Hepatocyte (in vitro differentiated cells): ENCODE measurements at regions not wholly inside any gene's neighbourhood (a gene's known extent, or its start where the extent isn't known, plus 50 kb on each side); places are given as distances from the start of the nearest gene placed in this dataset.

Experiments used
- DNase-seq: peaks from one replicate; pipeline ENCODE4 v3.0.0-alpha.2; 2016; ENCODE audit warnings: low spot score
- H2AFZ ChIP-seq: fragments of 200-600 bp; sonication (generic); 2 replicates; pipeline ENCODE4 v1.6.0; 2016; ENCODE audit warnings: antibody characterized with exemption, mild to moderate bottlenecking
- H3K27ac ChIP-seq: fragments of 200-600 bp; sonication (generic); 2 replicates; pipeline ENCODE4 v1.5.1; 2016; ENCODE audit warnings: mild to moderate bottlenecking
- H3K27me3 ChIP-seq: fragments of 200-600 bp; sonication (generic); 2 replicates; pipeline ENCODE4 v1.6.1; 2016
- H3K36me3 ChIP-seq: fragments of 200-600 bp; sonication (generic); replicated peaks from 2 replicates; pipeline ENCODE4 v1.5.1; 2016; ENCODE audit warnings: low read depth; ENCODE audit not compliant: insufficient read depth
- H3K4me1 ChIP-seq: fragments of 200-600 bp; sonication (generic); 2 replicates; pipeline ENCODE4 v1.5.1; 2016; ENCODE audit warnings: mild to moderate bottlenecking, moderate library complexity; ENCODE audit not compliant: insufficient read depth
- H3K4me2 ChIP-seq: fragments of 200-600 bp; sonication (generic); 2 replicates; pipeline ENCODE4 v1.6.0; 2016
- H3K4me3 ChIP-seq: fragments of 200-600 bp; sonication (generic); 2 replicates; pipeline ENCODE4 v1.5.1; 2016; ENCODE audit warnings: mild to moderate bottlenecking
- H3K79me2 ChIP-seq: fragments of 200-600 bp; sonication (generic); 2 replicates; pipeline ENCODE4 v1.6.0; 2017; ENCODE audit warnings: mild to moderate bottlenecking
- H3K9me2 ChIP-seq: fragments of 200-600 bp; sonication (generic); replicated peaks from 2 replicates; pipeline ENCODE4 v1.6.0; 2017; ENCODE audit warnings: mild to moderate bottlenecking; ENCODE audit not compliant: insufficient read depth
- H3K9me3 ChIP-seq: fragments of 200-600 bp; sonication (generic); 2 replicates; pipeline ENCODE4 v1.5.1; 2016; ENCODE audit warnings: low read depth, mild to moderate bottlenecking
- H4K20me1 ChIP-seq: fragments of 200-600 bp; sonication (generic); 2 replicates; pipeline ENCODE4 v1.6.0; 2016; ENCODE audit warnings: mild to moderate bottlenecking; ENCODE audit not compliant: insufficient read depth, poor library complexity, severe bottlenecking
- EZH2 ChIP-seq: fragments of 200-600 bp; sonication (generic); IDR thresholded peaks from 2 replicates; pipeline ENCODE4 v1.6.1; 2016; ENCODE audit warnings: antibody characterized with exemption, mild to moderate bottlenecking, borderline replicate concordance
- EZH2phosphoT487 ChIP-seq: fragments of 200-600 bp; sonication (generic); IDR thresholded peaks from one replicate; pipeline ENCODE4 v1.6.1; 2018; ENCODE audit warnings: antibody characterized with exemption, mild to moderate bottlenecking, low read depth, moderate library complexity; ENCODE audit not compliant: unreplicated experiment, severe bottlenecking
- WGBS: methylation state at CpG from one replicate; pipeline ENCODE4 v1.1.6; 2016; ENCODE audit warnings: low lambda C conversion rate; ENCODE audit errors: missing lambda C conversion rate; 5-methylcytosine and 5-hydroxymethylcytosine counted together
- TF ChIP-seq, protein P1 (sequence below): fragments of 200-600 bp; sonication (generic); IDR thresholded peaks from 2 replicates; pipeline ENCODE4 v1.5.1; 2016; ENCODE audit warnings: antibody characterized with exemption, mild to moderate bottlenecking; ENCODE audit not compliant: poor library complexity

- Histone ChIP-seq H3K9me2 (no peaks in the 10 kb centered on the region), H3K4me3 (no peak overlapping the region), H3K4me2 (no peak overlapping the region), H4K20me1 (no peaks in the 10 kb centered on the region), H2AFZ (no peak overlapping the region), H3K79me2 (no peaks in the 10 kb centered on the region), H3K36me3 (no peaks in the 10 kb centered on the region), H3K27me3 (no peaks in the 10 kb centered on the region), H3K27ac (no peak overlapping the region), H3K4me1 (no peaks in the 10 kb centered on the region), H3K9me3 (no peaks in the 10 kb centered on the region)
- DNase-seq: no peak
- TF ChIP-seq, protein P1, sequence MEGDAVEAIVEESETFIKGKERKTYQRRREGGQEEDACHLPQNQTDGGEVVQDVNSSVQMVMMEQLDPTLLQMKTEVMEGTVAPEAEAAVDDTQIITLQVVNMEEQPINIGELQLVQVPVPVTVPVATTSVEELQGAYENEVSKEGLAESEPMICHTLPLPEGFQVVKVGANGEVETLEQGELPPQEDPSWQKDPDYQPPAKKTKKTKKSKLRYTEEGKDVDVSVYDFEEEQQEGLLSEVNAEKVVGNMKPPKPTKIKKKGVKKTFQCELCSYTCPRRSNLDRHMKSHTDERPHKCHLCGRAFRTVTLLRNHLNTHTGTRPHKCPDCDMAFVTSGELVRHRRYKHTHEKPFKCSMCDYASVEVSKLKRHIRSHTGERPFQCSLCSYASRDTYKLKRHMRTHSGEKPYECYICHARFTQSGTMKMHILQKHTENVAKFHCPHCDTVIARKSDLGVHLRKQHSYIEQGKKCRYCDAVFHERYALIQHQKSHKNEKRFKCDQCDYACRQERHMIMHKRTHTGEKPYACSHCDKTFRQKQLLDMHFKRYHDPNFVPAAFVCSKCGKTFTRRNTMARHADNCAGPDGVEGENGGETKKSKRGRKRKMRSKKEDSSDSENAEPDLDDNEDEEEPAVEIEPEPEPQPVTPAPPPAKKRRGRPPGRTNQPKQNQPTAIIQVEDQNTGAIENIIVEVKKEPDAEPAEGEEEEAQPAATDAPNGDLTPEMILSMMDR: no peak
- TF ChIP-seq EZH2 (no peak), EZH2phosphoT487 (no peak)
- 85% methylated on average over 15 of the region's 15 CpGs for WGBS
Observed at GRCh38 chr4:178037459-178038214, 595.4 kb upstream of the AGA start.

DNA sequence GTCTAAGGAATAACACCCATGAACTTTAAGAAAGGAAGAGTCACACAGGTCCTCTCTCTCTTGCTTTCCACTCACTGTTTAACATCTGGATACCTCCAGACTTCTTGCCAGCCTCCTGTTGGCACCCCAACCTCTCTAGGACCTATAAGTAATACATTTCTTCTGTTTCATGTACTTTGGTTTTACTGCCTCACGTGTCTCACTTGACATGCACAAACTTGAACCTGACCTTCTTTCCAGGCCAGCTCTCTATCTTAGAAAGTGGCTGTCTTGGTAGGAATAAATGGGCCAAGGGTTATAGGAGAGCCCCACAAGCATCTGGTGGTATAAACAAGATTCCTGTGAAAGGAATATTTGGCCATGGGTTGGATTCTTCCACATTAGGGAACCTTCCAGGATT, 614.8 kb upstream of the AGA start:
- Histone ChIP-seq H3K9me3 (no peaks in the 10 kb centered on the region), H4K20me1 (no peaks in the 10 kb centered on the region), H3K36me3 (no peaks in the 10 kb centered on the region), H3K79me2 (no peaks in the 10 kb centered on the region), H3K4me3 (no peak overlapping the region), H3K4me2 (no peak overlapping the region), H3K9me2 (no peaks in the 10 kb centered on the region), H3K27ac (no peak overlapping the region), H3K27me3 (no peaks in the 10 kb centered on the region), H3K4me1 (no peaks in the 10 kb centered on the region), H2AFZ (no peak overlapping the region)
- 72% methylated on average over 1 of the region's 1 CpG for WGBS
- TF ChIP-seq, protein P1: no peak
- TF ChIP-seq EZH2phosphoT487 (no peak), EZH2 (no peak)
- no peak for DNase-seq

GRCh38 chr4:178063568-178063967, 621.3 kb upstream of the AGA start:
- no peaks in the 10 kb centered on the region for H4K20me1 ChIP-seq
- no peaks in the 10 kb centered on the region for H3K79me2 ChIP-seq
- TF ChIP-seq, protein P1: no peak
- no peaks in the 10 kb centered on the region for H3K36me3 ChIP-seq
- no peak overlapping the region for H2AFZ ChIP-seq
- H3K4me1 ChIP-seq: peaks cover 4% of the 10 kb centered on the region
- no peak overlapping the region for H3K27ac ChIP-seq
- H3K27me3 ChIP-seq: no peaks in the 10 kb centered on the region
- no peaks in the 10 kb centered on the region for H3K9me2 ChIP-seq
- DNase-seq: no peak
- H3K4me2 ChIP-seq: no peak overlapping the region
- no peak overlapping the region for H3K4me3 ChIP-seq
- 26% methylated on average over 1 of the region's 1 CpG for WGBS
- H3K9me3 ChIP-seq: no peaks in the 10 kb centered on the region
